Omental fat pad (tissue), 1 donor: ENCODE measurements at regions not wholly inside any gene's neighbourhood (a gene's known extent, or its start where the extent isn't known, plus 50 kb on each side); places are given as distances from the start of the nearest gene placed in this dataset. TPM values are rescaled to one million over a fixed set of nuclear protein-coding genes. Genes with fewer than 3 reads are reported as not detected.

Experiments
- small RNA-seq: library from RNA; depleted of rRNA; stranded (forward); fragments of <200 nt; gene quantifications from one replicate; pipeline ENCODE3, GENCODE V24; 2016

Small RNA genes in the stretch of these regions (small RNA-seq; reads per million reads assigned to genes)
- not detected for gene RN7SL435P
